ENCODE measurements at regions not wholly inside any gene's neighbourhood (a gene's known extent, or its start where the extent isn't known, plus 50 kb on each side); places are given as distances from the start of the nearest gene placed in this dataset.

DNA sequence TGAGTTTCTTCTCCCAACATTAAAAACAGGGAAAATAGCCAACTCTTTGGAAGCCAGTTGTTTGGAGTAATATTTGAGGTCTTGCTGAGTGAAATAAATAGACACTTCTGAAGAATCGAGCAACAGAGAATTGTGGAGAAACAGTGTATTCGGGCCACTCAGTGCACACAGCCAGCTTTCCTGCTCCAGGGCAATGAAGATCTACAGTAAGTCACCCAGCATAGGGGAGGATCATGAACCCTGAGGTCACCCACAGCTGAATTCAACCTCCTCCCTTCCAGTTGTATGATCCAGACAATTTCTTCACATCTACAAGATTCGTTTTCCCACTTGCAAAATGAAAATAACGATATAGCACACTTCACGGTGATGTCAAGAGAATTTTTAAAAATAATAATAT, 161.7 kb upstream of the BCL6 start:
- H3K9me3 ChIP-seq, result no peaks in the 10 kb centered on the region
- no peak for TF ChIP-seq EP300 (IDR thresholded peaks at IDR 0.05)
- TF ChIP-seq CTCF (IDR thresholded peaks at IDR 0.05), result no peak
- TF ChIP-seq POLR2A (IDR thresholded peaks at IDR 0.05), result no peak
- peaks cover 0 to 13% (median 3%) of the 10 kb centered on the region in 4 donors for H3K4me1 ChIP-seq
- peak in 1 of 2 donors; percentile 32 for DNase-seq (ENCODE audit: low spot score in 2 of 2)
- peak overlapping the region in 2 of 4 donors; percentile 60 to 81 for H3K27ac ChIP-seq
- no peaks in the 10 kb centered on the region for H3K27me3 ChIP-seq
- WGBS, 2 donors, result 59 to 62% methylated on average over 5 of the region's 5 CpGs
- no peak overlapping the region for H3K4me3 ChIP-seq
- H3K36me3 ChIP-seq, result no peaks in the 10 kb centered on the region

DNA sequence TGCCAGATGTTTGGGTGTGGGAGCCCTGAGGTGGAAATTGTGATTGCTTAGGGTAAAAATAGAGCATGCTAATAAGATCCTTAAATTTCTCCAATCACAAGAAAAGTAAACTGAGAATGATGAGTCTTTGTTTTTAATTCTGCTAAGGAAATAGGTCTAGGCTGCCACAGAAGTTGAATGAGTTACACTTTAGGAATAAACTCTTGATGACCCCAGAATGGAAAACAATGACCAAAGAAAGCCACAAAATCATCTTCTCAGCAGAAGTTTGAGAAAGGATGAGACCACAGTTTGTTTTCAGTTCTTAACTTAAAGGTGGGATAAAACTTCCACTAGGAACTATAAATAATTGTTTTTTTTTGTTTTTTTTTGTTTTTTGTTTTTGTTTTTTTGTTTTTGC, 164.6 kb upstream of the BCL6 start:
- Histone ChIP-seq H3K27me3 (no peaks in the 10 kb centered on the region), H3K9me3 (no peaks in the 10 kb centered on the region), H3K36me3 (no peaks in the 10 kb centered on the region), H3K27ac (no peak overlapping the region), H3K4me1 (peaks cover 0 to 25% (median 3%) of the 10 kb centered on the region in 4 donors), H3K4me3 (no peak overlapping the region)
- DNase-seq (ENCODE audit: low spot score in 2 of 2), result no peak
- TF ChIP-seq CTCF (IDR thresholded peaks at IDR 0.05), result no peak
- TF ChIP-seq EP300 (IDR thresholded peaks at IDR 0.05), result no peak
- no peak for TF ChIP-seq POLR2A (IDR thresholded peaks at IDR 0.05)

- Histone ChIP-seq H3K4me1 (peaks cover 0 to 17% (median 0%) of the 10 kb centered on the region in 4 donors), H3K27me3 (no peaks in the 10 kb centered on the region), H3K27ac (no peak overlapping the region), H3K4me3 (no peak overlapping the region), H3K9me3 (no peaks in the 10 kb centered on the region), H3K36me3 (no peaks in the 10 kb centered on the region)
- WGBS, 2 donors, result 58 to 60% methylated on average over 3 of the region's 3 CpGs
- TF ChIP-seq POLR2A (IDR thresholded peaks at IDR 0.05) (no peak), EP300 (IDR thresholded peaks at IDR 0.05) (no peak), CTCF (IDR thresholded peaks at IDR 0.05) (no peak)
- DNase-seq (ENCODE audit: low spot score in 2 of 2), result no peak
Observed at GRCh38 chr3:187912007-187912406, 166.7 kb upstream of the BCL6 start.

GRCh38 chr3:187913617-187914033, 168.4 kb upstream of the BCL6 start:
- DNase-seq (ENCODE audit: low spot score in 2 of 2), result no peak
- 89 to 98% methylated on average over 2 of the region's 2 CpGs for WGBS, 2 donors
- peaks cover 0 to 18% (median 1%) of the 10 kb centered on the region in 4 donors for H3K4me1 ChIP-seq

DNA sequence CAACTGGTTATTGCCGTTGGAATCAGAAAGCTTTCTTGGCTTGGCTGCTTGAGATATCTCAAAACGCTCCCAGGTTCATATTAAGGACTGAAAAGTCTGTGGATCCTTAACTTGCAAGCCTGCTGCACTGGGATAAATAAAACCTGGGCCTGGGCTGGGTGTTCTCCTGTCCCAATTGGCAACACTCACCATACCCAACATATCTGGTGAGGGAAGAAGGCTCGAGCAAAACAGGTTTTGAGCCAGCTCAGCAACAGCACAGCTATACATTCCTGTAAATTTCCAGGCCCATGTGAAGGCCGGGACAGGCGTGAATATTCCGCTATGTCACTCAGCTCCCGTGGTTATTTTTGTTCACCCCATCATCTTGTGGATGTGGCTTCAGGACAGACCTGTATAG, 169.0 kb upstream of the BCL6 start:
- WGBS, 2 donors, result 72 to 83% methylated on average over 7 of the region's 7 CpGs
- DNase-seq (ENCODE audit: low spot score in 2 of 2), result no peak
- Histone ChIP-seq H3K4me1 (peaks cover 0 to 18% (median 3%) of the 10 kb centered on the region in 4 donors), H3K4me3 (no peak overlapping the region), H3K9me3 (no peaks in the 10 kb centered on the region), H3K36me3 (no peaks in the 10 kb centered on the region), H3K27ac (no peak overlapping the region), H3K27me3 (no peaks in the 10 kb centered on the region)
- TF ChIP-seq EP300 (IDR thresholded peaks at IDR 0.05), result no peak
- no peak for TF ChIP-seq POLR2A (IDR thresholded peaks at IDR 0.05)
- TF ChIP-seq CTCF (IDR thresholded peaks at IDR 0.05), result no peak

More at GRCh38 chr3:187913617-187914033, 168.4 kb upstream of the BCL6 start:
- Histone ChIP-seq H3K27me3 (no peaks in the 10 kb centered on the region), H3K9me3 (no peaks in the 10 kb centered on the region), H3K27ac (no peak overlapping the region), H3K4me3 (no peak overlapping the region), H3K36me3 (no peaks in the 10 kb centered on the region)
- TF ChIP-seq EP300 (IDR thresholded peaks at IDR 0.05), result no peak
- no peak for TF ChIP-seq POLR2A (IDR thresholded peaks at IDR 0.05)
- no peak for TF ChIP-seq CTCF (IDR thresholded peaks at IDR 0.05)
